Tibial nerve (tissue), 4 donors: ENCODE measurements at regions not wholly inside any gene's neighbourhood (a gene's known extent, or its start where the extent isn't known, plus 50 kb on each side); places are given as distances from the start of the nearest gene placed in this dataset.

Source experiments
- EP300 ChIP-seq, 2 donors: sonication (generic); formaldehyde crosslinking; IDR thresholded peaks; one replicate each; pipeline ENCODE4 v1.6.1; 2017; ENCODE audit warnings: antibody characterized with exemption in 2 of 2, mild to moderate bottlenecking in 1 of 2
- POLR2A ChIP-seq, 2 donors: fragments of 450-650 bp; IDR thresholded peaks; one replicate each; pipeline ENCODE4 v1.6.1; 2017; ENCODE audit warnings: antibody characterized with exemption in 2 of 2, mild to moderate bottlenecking in 2 of 2, moderate library complexity in 2 of 2
- TF ChIP-seq, protein P1 (sequence below), 5 experiments: fragments of 200-600 bp in 3 of 5; fragments of 450-650 bp in 2 of 5; sonication (generic) in 3 of 5; IDR thresholded peaks; one replicate each; pipeline ENCODE4 v1.5.1; 2016 to 2019; ENCODE audit warnings: antibody characterized with exemption in 5 of 5, mild to moderate bottlenecking in 3 of 5, moderate library complexity in 2 of 5

- TF ChIP-seq, protein P1, sequence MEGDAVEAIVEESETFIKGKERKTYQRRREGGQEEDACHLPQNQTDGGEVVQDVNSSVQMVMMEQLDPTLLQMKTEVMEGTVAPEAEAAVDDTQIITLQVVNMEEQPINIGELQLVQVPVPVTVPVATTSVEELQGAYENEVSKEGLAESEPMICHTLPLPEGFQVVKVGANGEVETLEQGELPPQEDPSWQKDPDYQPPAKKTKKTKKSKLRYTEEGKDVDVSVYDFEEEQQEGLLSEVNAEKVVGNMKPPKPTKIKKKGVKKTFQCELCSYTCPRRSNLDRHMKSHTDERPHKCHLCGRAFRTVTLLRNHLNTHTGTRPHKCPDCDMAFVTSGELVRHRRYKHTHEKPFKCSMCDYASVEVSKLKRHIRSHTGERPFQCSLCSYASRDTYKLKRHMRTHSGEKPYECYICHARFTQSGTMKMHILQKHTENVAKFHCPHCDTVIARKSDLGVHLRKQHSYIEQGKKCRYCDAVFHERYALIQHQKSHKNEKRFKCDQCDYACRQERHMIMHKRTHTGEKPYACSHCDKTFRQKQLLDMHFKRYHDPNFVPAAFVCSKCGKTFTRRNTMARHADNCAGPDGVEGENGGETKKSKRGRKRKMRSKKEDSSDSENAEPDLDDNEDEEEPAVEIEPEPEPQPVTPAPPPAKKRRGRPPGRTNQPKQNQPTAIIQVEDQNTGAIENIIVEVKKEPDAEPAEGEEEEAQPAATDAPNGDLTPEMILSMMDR (IDR thresholded peaks at IDR 0.05) = no peak
- TF ChIP-seq POLR2A (IDR thresholded peaks at IDR 0.05) (no peak), EP300 (IDR thresholded peaks at IDR 0.05) (no peak)
These were observed 231.0 kb downstream of the CBLN1 start for GRCh38 chr16:49050607-49051006.
